SKM-1 treated with dmso at 0.1 percent for 144 hours (cell line): ENCODE measurements at regions not wholly inside any gene's neighbourhood (a gene's known extent, or its start where the extent isn't known, plus 50 kb on each side); places are given as distances from the start of the nearest gene placed in this dataset.

Experiments used
- DNase-seq: peaks from one replicate; lab custom pipeline; 2025; ENCODE audit not compliant: unreplicated experiment; lab: John Stamatoyannopoulos, UW

GRCh38 chr13:58160980-58161379 is 529.4 kb downstream of the PCDH17 start:
- DNase-seq = no peak

GRCh38 chr13:58165617-58166016 is 534.1 kb downstream of the PCDH17 start:
- DNase-seq = no peak

GRCh38 chr13:58181111-58181510 is 549.6 kb downstream of the PCDH17 start:
- no peak for DNase-seq

GRCh38 chr13:58187881-58188280 is 556.3 kb downstream of the PCDH17 start:
- no peak for DNase-seq

- no peak for DNase-seq
Observed at GRCh38 chr13:58190577-58190976, 559.0 kb downstream of the PCDH17 start.

- DNase-seq = no peak
Observed at GRCh38 chr13:58191754-58192153, 560.2 kb downstream of the PCDH17 start.

GRCh38 chr13:58202099-58202498 is 570.6 kb downstream of the PCDH17 start:
- DNase-seq = no peak

GRCh38 chr13:58207501-58207900 is 576.0 kb downstream of the PCDH17 start:
- no peak for DNase-seq

- no peak for DNase-seq
Observed at GRCh38 chr13:58235454-58235853, 603.9 kb downstream of the PCDH17 start.

- no peak for DNase-seq
Observed at GRCh38 chr13:58238972-58239773, 607.6 kb downstream of the PCDH17 start.

GRCh38 chr13:58239774-58240268 is 608.3 kb downstream of the PCDH17 start:
- DNase-seq = no peak

GRCh38 chr13:58247080-58247479 is 615.5 kb downstream of the PCDH17 start:
- DNase-seq = no peak

GRCh38 chr13:58254943-58255342 is 623.4 kb downstream of the PCDH17 start:
- DNase-seq = no peak

- no peak for DNase-seq
Observed at GRCh38 chr13:58266271-58266670, 634.7 kb downstream of the PCDH17 start.

GRCh38 chr13:58298556-58299135 is 667.1 kb downstream of the PCDH17 start:
- DNase-seq = no peak

- no peak for DNase-seq
Observed at GRCh38 chr13:58300224-58300623, 668.7 kb downstream of the PCDH17 start.

GRCh38 chr13:58300974-58301681 is 669.6 kb downstream of the PCDH17 start:
- DNase-seq = no peak

- DNase-seq = no peak
Observed at GRCh38 chr13:58302349-58302748, 670.8 kb downstream of the PCDH17 start.

- DNase-seq = no peak
Observed at GRCh38 chr13:58306062-58306461, 674.5 kb downstream of the PCDH17 start.

GRCh38 chr13:58313219-58313618 is 681.7 kb downstream of the PCDH17 start:
- DNase-seq = peak; percentile 70

GRCh38 chr13:58318495-58319167 is 687.1 kb downstream of the PCDH17 start:
- no peak for DNase-seq
